ENCODE measurements at regions not wholly inside any gene's neighbourhood (a gene's known extent, or its start where the extent isn't known, plus 50 kb on each side); places are given as distances from the start of the nearest gene placed in this dataset.

DNA sequence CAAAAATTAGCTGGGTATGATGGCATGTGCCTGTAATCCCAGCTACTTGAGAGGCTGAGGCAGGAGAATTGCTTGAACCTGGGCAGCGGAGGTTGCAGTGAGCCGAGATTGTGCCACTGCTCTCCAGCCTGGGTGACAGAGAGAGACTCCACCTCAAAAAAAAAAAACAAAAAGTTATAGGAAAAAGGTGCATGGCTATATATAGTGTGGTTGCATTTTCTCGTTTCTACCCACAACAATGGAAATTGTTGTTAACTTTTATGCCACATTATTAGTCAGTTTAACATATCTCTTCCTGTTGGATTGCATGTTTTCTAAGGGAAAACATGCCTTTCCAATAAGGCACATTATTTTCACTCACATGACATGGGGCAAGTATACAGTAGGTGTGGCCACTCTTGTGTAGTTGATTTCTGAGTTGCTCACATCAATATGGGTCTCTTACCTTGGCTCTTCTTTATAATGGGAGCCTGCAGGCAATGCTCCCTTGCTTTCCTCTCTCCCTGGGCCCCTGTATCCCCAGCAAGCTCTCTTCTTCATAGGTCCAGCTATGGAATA lies 610.0 kb downstream of the RNF144A start:
- TF ChIP-seq, protein P1, sequence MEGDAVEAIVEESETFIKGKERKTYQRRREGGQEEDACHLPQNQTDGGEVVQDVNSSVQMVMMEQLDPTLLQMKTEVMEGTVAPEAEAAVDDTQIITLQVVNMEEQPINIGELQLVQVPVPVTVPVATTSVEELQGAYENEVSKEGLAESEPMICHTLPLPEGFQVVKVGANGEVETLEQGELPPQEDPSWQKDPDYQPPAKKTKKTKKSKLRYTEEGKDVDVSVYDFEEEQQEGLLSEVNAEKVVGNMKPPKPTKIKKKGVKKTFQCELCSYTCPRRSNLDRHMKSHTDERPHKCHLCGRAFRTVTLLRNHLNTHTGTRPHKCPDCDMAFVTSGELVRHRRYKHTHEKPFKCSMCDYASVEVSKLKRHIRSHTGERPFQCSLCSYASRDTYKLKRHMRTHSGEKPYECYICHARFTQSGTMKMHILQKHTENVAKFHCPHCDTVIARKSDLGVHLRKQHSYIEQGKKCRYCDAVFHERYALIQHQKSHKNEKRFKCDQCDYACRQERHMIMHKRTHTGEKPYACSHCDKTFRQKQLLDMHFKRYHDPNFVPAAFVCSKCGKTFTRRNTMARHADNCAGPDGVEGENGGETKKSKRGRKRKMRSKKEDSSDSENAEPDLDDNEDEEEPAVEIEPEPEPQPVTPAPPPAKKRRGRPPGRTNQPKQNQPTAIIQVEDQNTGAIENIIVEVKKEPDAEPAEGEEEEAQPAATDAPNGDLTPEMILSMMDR (IDR thresholded peaks at IDR 0.05), result no peak
- TF ChIP-seq POLR2A (IDR thresholded peaks at IDR 0.05), result no peak
- no peak for TF ChIP-seq POLR2AphosphoS5 (IDR thresholded peaks at IDR 0.05)
